ENCODE measurements at regions not wholly inside any gene's neighbourhood (a gene's known extent, or its start where the extent isn't known, plus 50 kb on each side); places are given as distances from the start of the nearest gene placed in this dataset.

DNA sequence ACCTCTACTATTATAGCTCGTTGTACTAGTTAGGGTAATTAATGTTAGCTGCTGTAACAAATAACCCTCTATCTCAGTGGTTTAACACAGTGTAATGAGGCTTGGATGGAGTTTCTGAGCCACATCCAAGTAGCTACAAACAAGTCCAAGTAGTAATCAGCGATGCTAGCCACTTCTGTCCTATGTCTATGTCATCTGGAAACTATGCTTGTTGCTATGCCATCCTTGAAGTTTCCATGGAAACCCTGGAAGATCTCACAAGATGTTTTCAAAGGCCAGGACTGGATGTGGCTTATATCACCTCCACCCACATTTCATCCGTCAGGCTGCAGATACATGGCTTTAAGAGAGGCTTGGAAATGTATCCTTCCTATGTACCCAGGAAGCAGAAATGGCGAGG, 422.1 kb downstream of the AACS start:
- TF ChIP-seq POLR2A (IDR thresholded peaks at IDR 0.05): no peak
- TF ChIP-seq, protein P1, sequence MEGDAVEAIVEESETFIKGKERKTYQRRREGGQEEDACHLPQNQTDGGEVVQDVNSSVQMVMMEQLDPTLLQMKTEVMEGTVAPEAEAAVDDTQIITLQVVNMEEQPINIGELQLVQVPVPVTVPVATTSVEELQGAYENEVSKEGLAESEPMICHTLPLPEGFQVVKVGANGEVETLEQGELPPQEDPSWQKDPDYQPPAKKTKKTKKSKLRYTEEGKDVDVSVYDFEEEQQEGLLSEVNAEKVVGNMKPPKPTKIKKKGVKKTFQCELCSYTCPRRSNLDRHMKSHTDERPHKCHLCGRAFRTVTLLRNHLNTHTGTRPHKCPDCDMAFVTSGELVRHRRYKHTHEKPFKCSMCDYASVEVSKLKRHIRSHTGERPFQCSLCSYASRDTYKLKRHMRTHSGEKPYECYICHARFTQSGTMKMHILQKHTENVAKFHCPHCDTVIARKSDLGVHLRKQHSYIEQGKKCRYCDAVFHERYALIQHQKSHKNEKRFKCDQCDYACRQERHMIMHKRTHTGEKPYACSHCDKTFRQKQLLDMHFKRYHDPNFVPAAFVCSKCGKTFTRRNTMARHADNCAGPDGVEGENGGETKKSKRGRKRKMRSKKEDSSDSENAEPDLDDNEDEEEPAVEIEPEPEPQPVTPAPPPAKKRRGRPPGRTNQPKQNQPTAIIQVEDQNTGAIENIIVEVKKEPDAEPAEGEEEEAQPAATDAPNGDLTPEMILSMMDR (IDR thresholded peaks at IDR 0.05): no peak

All from heart left ventricle (tissue), 13 donors.